Suprapubic skin (tissue), 4 donors: ENCODE measurements at regions not wholly inside any gene's neighbourhood (a gene's known extent, or its start where the extent isn't known, plus 50 kb on each side); places are given as distances from the start of the nearest gene placed in this dataset.
"Not testable (repeated sequence)": the region's sequence is repeated elsewhere in the genome, so short reads cannot be mapped to it uniquely, and the experiment has no call there.

Experiments used
- DNase-seq, 2 donors: peaks; one replicate each; pipeline ENCODE4 v3.0.0-alpha.2; 2019; ENCODE audit warnings: low spot score in 2 of 2
- H3K27ac ChIP-seq: fragments of 200-600 bp; sonication (generic); one replicate; pipeline ENCODE4 v1.5.1; 2019
- H3K27me3 ChIP-seq: fragments of 200-600 bp; sonication (generic); one replicate; pipeline ENCODE4 v1.5.1; 2019
- H3K36me3 ChIP-seq: fragments of 200-600 bp; sonication (generic); one replicate; pipeline ENCODE4 v1.5.1; 2019
- H3K4me1 ChIP-seq: fragments of 200-600 bp; sonication (generic); one replicate; pipeline ENCODE4 v1.5.1; 2019
- H3K4me3 ChIP-seq: fragments of 200-600 bp; sonication (generic); one replicate; pipeline ENCODE4 v1.5.1; 2019; ENCODE audit warnings: mild to moderate bottlenecking
- H3K9me3 ChIP-seq: fragments of 200-600 bp; sonication (generic); one replicate; pipeline ENCODE4 v1.5.1; 2019
- WGBS: methylation state at CpG from one replicate; pipeline ENCODE4 v1.1.5; 2018; 5-methylcytosine and 5-hydroxymethylcytosine counted together

DNA sequence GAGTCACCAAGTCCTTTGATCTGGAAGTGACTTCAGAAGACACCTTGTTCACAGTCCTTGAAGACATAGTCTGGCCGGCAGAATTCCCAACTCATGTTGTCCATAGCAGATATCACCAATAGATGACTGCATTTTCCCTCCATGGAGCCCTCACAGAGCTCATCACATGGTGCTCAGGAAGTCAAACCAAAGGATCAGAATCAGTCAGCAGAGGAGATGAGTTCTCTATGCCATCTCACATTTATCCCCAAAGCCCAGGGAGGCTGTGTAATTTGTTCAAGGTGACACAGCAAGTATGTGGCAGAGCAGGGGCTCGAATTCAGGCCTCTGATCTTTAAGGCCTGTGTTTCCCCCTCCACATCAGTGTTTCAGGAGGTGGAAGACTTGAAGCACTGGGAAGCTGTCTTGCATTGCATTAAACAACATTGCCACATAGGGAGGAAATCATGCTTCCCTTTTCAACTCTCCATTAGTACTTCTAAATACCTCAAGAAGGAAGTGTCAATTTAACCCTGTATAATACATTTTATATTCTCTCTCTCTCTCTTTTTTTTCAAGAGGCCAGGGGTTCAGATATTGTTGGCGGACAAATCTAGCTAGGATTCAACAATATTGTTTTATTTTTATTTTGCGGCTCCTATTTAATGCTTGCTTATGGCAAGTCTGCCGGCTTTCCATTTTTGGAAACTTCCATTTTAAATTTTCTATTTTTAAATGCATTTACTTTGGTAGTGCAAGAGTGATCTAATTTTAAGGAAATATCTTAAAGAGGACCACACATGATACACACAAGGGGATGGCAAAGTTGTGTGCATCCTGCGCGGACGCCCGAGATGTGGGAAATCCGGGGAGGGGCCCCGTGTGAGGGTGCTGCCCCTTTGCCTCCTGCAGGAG lies 61.9 kb downstream of the NPIPB5 start:
- H3K4me1 ChIP-seq, H3K27me3 ChIP-seq, H3K36me3 ChIP-seq, H3K4me3 ChIP-seq, H3K27ac ChIP-seq, H3K9me3 ChIP-seq, DNase-seq: not testable (repeated sequence)
- 83% methylated on average over 3 of the region's 11 CpGs for WGBS

DNA sequence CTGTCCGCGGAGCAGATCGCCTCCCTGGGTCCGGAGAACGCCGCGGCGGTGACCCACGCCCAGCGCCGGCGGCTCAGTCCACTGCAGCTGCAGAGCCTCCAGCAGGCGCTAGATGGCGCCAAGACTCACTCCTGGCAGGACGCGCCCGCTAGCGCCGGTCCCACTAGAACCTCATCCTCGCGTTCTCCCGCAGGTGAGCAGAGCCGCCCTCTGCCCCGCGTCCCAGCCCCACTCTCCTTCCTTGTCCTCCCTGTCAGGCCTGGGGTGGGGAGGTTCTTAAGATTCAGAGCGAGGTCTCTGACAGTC lies 62.5 kb downstream of the NPIPB5 start:
- not testable (repeated sequence) for H3K27ac ChIP-seq, H3K36me3 ChIP-seq, H3K4me1 ChIP-seq, H3K9me3 ChIP-seq, H3K4me3 ChIP-seq, DNase-seq, H3K27me3 ChIP-seq
- WGBS: no CpG with 5 or more reads among the region's 26 CpGs

GRCh38 chr16:22576506-22576905 lies 65.8 kb downstream of the NPIPB5 start:
- H3K4me3 ChIP-seq, H3K27ac ChIP-seq, H3K4me1 ChIP-seq, H3K36me3 ChIP-seq, DNase-seq, H3K27me3 ChIP-seq, H3K9me3 ChIP-seq: not testable (repeated sequence)
- WGBS: 82% methylated on average over 4 of the region's 6 CpGs

- H3K27me3 ChIP-seq, DNase-seq, H3K4me1 ChIP-seq, H3K36me3 ChIP-seq, H3K27ac ChIP-seq, H3K4me3 ChIP-seq, H3K9me3 ChIP-seq: not testable (repeated sequence)
- WGBS: 90% methylated on average over 5 of the region's 6 CpGs
Measured at GRCh38 chr16:22583195-22583594, 72.5 kb downstream of the NPIPB5 start.

DNA sequence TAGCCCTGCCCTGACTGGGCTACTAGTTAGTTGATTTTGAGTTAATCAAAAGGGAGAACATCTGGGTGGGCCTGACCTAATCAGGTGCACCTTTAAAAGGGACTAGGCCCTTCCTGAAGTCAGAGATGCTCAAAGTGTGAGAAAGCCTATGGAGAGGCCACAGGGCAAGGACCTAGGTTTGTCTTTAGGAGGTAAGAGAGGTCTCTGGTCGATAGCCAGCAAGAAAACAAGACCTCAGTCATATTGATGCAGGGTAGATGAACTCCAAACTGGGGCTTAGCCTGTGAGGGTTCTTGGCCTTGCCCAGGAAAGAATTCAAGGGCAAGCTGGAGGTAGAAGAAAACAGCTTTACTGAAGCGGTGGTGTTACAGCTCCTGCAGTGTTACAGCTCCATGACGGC lies 73.8 kb downstream of the NPIPB5 start:
- 91% methylated on average over 1 of the region's 3 CpGs for WGBS
- H3K27ac ChIP-seq, H3K36me3 ChIP-seq, DNase-seq, H3K9me3 ChIP-seq, H3K4me3 ChIP-seq, H3K27me3 ChIP-seq, H3K4me1 ChIP-seq: not testable (repeated sequence)

DNA sequence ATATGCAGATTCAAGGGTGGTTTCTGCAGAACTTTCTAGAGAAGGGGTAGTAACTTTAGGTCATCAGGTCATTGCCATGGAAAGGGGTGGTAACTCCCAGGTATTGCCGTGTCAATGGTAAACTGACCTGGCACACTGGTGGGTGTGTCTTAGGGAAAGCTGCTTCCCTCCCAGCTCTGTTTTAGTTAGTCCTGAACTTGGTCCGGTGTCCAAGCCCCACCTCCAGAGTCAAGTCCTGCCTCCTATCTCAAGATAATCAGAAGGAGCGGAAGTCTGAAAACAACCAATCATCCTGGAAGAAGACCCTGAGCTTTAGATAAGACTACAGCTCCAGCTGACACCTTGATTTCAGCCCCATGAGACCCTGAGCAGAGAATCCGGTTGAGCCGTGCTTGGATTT lies 74.2 kb downstream of the NPIPB5 start:
- not testable (repeated sequence) for DNase-seq, H3K4me1 ChIP-seq, H3K9me3 ChIP-seq, H3K4me3 ChIP-seq, H3K27ac ChIP-seq, H3K36me3 ChIP-seq, H3K27me3 ChIP-seq
- no CpG with 5 or more reads among the region's 5 CpGs for WGBS

DNA sequence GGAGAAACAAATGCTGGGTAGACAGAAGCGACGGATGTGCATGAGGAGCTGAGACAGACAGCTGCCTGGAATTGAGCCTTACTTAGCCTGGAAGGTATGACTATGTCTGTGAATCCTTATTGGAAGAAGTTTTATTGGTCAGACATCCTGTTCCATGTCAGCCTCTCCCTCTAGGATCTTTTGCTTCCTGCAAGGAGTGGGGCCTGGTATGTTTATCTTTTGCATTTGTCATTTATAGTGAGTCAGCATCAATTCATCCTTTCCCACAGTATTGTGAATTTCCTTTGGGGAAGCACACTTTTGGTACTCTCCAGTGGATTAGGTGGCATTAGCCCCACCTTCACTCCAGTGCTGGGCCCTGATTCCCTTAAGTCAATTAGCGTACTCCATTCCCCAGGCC lies 74.7 kb downstream of the NPIPB5 start:
- H3K36me3 ChIP-seq: not testable (repeated sequence)

GRCh38 chr16:22586732-22587131 lies 76.0 kb downstream of the NPIPB5 start:
- WGBS: no CpG with 5 or more reads among the region's 5 CpGs
- H3K27ac ChIP-seq, H3K36me3 ChIP-seq: not testable (repeated sequence)

More for the DNA sequence above, 74.7 kb downstream of the NPIPB5 start:
- not testable (repeated sequence) for H3K4me1 ChIP-seq, DNase-seq, H3K9me3 ChIP-seq, H3K27ac ChIP-seq, H3K27me3 ChIP-seq, H3K4me3 ChIP-seq
- WGBS: 100% methylated on average over 2 of the region's 3 CpGs

GRCh38 chr16:22589757-22590156 lies 79.1 kb downstream of the NPIPB5 start:
- DNase-seq: not testable (repeated sequence)

More at GRCh38 chr16:22586732-22587131, 76.0 kb downstream of the NPIPB5 start:
- DNase-seq, H3K4me1 ChIP-seq, H3K9me3 ChIP-seq, H3K4me3 ChIP-seq, H3K27me3 ChIP-seq: not testable (repeated sequence)

DNA sequence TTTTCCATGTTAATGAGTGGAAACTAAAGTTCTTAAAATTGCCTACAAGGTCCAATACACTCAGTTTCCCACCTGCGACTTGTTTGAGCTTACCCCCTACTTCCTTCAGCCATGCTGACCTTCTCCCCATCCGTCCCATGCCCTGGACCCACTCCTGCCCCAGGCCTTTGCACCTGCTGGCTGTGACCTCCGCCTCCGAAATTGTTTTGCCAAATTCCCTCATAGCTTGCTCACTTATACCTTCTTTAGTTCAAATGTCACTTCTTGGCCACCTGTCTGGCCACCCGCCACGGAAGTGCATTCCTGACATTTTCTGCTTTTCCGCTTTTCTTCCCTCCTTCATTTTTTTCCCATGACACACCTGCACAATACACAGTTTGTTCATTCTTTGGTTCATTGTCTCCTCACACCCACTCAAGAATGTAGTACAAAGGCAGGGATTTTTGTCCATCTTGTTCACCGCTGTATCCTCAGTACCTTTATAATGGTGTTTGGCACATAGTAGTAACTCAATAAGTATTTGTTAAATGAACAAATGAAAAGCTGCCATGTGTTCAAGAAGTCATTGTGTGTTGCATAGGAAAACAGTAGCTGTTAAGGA lies 85.9 kb downstream of the NPIPB5 start:
- not testable (repeated sequence) for H3K9me3 ChIP-seq, H3K4me3 ChIP-seq, H3K4me1 ChIP-seq, H3K27me3 ChIP-seq, H3K36me3 ChIP-seq, H3K27ac ChIP-seq, DNase-seq
- no CpG with 5 or more reads among the region's 8 CpGs for WGBS

More at GRCh38 chr16:22589757-22590156, 79.1 kb downstream of the NPIPB5 start:
- not testable (repeated sequence) for H3K4me3 ChIP-seq, H3K27me3 ChIP-seq, H3K36me3 ChIP-seq, H3K27ac ChIP-seq, H3K9me3 ChIP-seq, H3K4me1 ChIP-seq
- 92% methylated on average over 4 of the region's 4 CpGs for WGBS

- H3K36me3 ChIP-seq, H3K4me1 ChIP-seq, H3K27ac ChIP-seq, DNase-seq, H3K27me3 ChIP-seq, H3K4me3 ChIP-seq, H3K9me3 ChIP-seq: not testable (repeated sequence)
- 100% methylated on average over 1 of the region's 11 CpGs for WGBS
Measured at GRCh38 chr16:22603744-22604143, 93.1 kb downstream of the NPIPB5 start.

GRCh38 chr16:22606619-22607018 lies 95.9 kb downstream of the NPIPB5 start:
- H3K27ac ChIP-seq, H3K9me3 ChIP-seq, H3K4me1 ChIP-seq, H3K36me3 ChIP-seq, DNase-seq, H3K4me3 ChIP-seq, H3K27me3 ChIP-seq: not testable (repeated sequence)

GRCh38 chr16:22609798-22610197 lies 99.1 kb downstream of the NPIPB5 start:
- not testable (repeated sequence) for H3K27me3 ChIP-seq, H3K36me3 ChIP-seq, H3K4me3 ChIP-seq, H3K4me1 ChIP-seq, DNase-seq, H3K9me3 ChIP-seq, H3K27ac ChIP-seq
- no CpG with 5 or more reads among the region's 2 CpGs for WGBS

- H3K27ac ChIP-seq, DNase-seq, H3K27me3 ChIP-seq, H3K36me3 ChIP-seq, H3K4me3 ChIP-seq, H3K9me3 ChIP-seq, H3K4me1 ChIP-seq: not testable (repeated sequence)
- 93% methylated on average over 4 of the region's 4 CpGs for WGBS
Measured at GRCh38 chr16:22611128-22611527, 100.4 kb downstream of the NPIPB5 start.
